GM12864 (cell line): ENCODE measurements at regions not wholly inside any gene's neighbourhood (a gene's known extent, or its start where the extent isn't known, plus 50 kb on each side); places are given as distances from the start of the nearest gene placed in this dataset.
"Not testable (repeated sequence)": the region's sequence is repeated elsewhere in the genome, so short reads cannot be mapped to it uniquely, and the experiment has no call there.

Source experiments
- DNase-seq: peaks from one replicate; pipeline ENCODE4 v3.0.0-alpha.2; 2011; ENCODE audit warnings: low read depth
- H3K4me3 ChIP-seq: 2 replicates; pipeline ENCODE4 v1.5.1; 2011; ENCODE audit warnings: mild to moderate bottlenecking, low read depth, low read length, control low read depth
- TF ChIP-seq, protein P1 (sequence below): IDR thresholded peaks from 2 replicates; pipeline ENCODE4 v1.5.1; 2011; ENCODE audit warnings: low read depth, mild to moderate bottlenecking, moderate library complexity, low read length, control low read depth, inconsistent platforms; ENCODE audit errors: missing control alignments

DNA sequence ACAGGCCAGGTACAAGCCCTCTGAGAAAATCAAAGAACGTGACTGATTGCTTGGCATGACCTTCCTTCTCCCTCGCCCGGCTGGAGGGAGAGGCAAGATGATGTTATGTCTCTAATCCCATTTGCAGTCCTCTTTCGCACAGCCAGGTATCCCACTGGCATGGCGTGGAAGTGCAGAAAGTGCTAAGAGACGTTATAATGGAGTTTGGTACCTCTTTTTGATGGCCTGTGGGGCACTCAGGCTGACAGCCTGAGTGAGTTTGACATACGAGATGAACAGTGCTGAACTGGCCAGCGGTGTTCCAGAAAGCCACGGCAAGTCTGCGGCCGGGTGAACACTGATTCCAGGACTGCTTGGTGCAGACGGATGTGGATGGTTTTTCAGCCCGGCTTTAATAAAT, 241.6 kb downstream of the RAB11FIP2 start:
- DNase-seq, result no peak
- no peak overlapping the region for H3K4me3 ChIP-seq
- TF ChIP-seq, protein P1, sequence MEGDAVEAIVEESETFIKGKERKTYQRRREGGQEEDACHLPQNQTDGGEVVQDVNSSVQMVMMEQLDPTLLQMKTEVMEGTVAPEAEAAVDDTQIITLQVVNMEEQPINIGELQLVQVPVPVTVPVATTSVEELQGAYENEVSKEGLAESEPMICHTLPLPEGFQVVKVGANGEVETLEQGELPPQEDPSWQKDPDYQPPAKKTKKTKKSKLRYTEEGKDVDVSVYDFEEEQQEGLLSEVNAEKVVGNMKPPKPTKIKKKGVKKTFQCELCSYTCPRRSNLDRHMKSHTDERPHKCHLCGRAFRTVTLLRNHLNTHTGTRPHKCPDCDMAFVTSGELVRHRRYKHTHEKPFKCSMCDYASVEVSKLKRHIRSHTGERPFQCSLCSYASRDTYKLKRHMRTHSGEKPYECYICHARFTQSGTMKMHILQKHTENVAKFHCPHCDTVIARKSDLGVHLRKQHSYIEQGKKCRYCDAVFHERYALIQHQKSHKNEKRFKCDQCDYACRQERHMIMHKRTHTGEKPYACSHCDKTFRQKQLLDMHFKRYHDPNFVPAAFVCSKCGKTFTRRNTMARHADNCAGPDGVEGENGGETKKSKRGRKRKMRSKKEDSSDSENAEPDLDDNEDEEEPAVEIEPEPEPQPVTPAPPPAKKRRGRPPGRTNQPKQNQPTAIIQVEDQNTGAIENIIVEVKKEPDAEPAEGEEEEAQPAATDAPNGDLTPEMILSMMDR, result no peak

DNA sequence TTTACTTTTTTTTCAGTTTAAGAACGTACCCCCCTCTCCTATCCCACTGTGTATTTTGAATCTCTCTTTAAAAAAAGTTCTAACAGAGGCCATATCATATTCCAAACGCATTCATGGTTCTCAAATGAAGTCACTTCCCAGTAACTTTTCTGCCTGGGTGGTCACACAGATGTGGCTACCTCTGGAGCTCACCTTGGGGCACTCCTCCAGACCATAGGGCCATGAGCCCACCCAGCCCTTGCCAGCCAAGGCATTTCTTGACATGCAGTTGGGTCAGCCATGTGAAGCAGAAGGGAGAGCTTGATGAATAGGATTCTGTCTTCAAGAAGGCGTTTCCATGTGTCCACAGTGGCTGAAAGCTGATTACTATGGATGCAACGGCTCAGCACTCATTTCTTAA, 239.3 kb downstream of the RAB11FIP2 start:
- H3K4me3 ChIP-seq, result no peak overlapping the region
- TF ChIP-seq, protein P1, result no peak
- no peak for DNase-seq

DNA sequence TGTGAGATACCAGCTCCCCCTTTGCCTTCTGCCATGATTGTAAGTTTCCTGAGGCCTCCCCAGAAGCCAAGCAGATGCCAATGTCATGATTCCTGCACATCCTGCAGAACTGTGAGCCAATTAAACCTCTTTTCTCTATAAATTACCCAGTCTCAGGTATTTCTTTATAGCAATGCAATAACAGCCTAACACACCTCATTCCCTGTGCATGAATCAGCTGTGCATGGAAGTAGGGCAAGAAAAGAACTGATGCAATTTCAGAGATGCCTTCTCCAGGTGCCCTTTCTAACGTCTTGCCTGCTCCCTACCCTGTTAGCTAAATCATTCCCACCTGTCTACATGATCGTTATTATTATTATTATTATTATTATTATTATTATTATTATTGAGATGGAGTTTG, 230.9 kb downstream of the RAB11FIP2 start:
- not testable (repeated sequence) for H3K4me3 ChIP-seq, DNase-seq

DNA sequence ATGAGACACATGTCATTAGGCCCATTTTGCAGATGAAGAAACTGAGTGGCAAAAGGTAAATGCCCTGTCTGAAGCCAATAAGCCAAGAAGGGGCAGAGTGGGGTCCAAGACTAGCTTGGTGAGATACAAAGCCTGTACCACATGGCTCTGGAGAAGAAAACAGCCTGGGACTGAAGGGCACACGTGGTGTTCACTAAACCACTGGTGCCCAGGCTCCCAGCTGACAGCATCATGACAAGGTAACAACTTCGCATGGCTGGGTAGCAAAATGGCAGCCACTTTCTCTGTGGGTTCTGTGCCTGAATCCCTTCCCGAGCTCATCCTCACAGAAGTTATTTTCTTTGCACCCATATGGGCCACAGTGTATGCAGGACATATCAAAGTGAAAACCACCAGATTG, 229.6 kb downstream of the RAB11FIP2 start:
- no peak for DNase-seq
- H3K4me3 ChIP-seq, result no peak overlapping the region
- TF ChIP-seq, protein P1, result no peak

DNA sequence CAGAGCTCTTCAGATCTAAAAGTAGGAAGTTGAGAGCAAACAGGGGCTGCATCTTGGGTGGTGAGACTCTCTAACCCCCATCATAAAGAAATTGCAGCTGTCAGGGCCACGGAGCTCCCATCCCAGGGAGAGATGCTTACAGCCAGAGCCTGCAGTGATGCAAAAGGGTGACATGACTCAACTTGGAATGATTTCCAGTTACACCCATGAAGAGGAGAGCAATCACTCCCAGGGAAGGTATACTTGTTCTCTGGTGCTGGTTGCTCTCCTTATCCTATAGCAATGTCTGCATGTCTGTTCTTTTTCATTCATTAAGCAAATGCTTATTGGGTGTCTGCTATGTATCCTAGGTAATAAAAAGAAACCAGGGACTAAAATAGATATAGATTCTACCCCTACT, 228.0 kb downstream of the RAB11FIP2 start:
- no peak overlapping the region for H3K4me3 ChIP-seq
- TF ChIP-seq, protein P1, result no peak
- no peak for DNase-seq

DNA sequence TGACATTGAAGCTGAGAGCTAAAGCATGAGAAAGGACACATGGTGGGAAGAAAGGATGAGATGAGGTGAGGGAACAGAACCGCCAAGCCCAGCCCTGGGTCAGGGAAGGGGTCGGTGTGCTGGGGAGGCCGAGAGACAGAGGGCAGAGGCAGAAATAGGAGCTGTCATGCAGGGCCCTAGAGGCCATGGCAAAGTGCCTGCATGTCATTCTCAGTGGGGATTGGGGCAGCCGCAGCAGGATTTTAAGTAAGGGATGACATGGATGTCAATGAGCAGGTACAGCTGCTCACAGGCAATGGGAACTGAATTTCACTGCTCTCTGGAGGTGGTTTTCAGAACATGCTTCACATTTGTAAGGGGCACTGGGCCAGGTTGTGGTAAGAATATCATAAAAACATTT, 227.4 kb downstream of the RAB11FIP2 start:
- H3K4me3 ChIP-seq, result no peak overlapping the region
- no peak for DNase-seq
- TF ChIP-seq, protein P1, result no peak

DNA sequence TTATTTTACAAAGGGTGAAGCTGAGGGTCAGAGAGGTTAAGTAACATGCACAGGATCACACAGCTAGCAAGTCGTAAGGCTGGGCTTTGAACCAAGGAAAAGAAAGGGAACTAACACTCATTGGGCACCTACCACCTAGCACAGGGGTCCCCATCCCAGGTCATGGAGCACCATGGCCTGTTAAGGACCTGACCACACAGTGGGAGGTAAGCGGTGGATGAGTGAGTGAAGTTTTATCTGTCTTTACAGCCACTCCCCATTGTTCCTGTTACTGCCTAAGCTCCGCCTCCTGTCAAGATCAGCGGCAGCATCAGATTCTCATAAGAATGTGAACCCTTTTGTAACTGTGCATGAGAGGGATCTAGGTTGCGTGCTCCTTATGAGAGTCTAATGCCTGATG, 222.8 kb downstream of the RAB11FIP2 start:
- no peak for DNase-seq

More for the DNA sequence above, 222.8 kb downstream of the RAB11FIP2 start:
- TF ChIP-seq, protein P1, result no peak
- no peak overlapping the region for H3K4me3 ChIP-seq
